B cell (primary cell): ENCODE measurements at regions not wholly inside any gene's neighbourhood (a gene's known extent, or its start where the extent isn't known, plus 50 kb on each side); places are given as distances from the start of the nearest gene placed in this dataset.

ENCODE experiments used
- ATAC-seq: fragments of 200-7000 bp; cut with Tn5 transposase; one replicate; pipeline ENCODE4 v1.10.0; 2021; ENCODE audit warnings: low read depth, mild to moderate bottlenecking, moderate number of reproducible peaks, moderate library complexity
- CTCF ChIA-PET: fragments of 350-600 bp; sonication (Branson Sonifier 250); formaldehyde crosslinking; loops from one replicate; lab custom pipeline; 2021; ENCODE audit warnings: antibody characterized with exemption, inconsistent platforms; lab: Charles Lee
- POLR2A ChIA-PET: fragments of 350-600 bp; sonication (Branson Sonifier 250); formaldehyde crosslinking; loops from one replicate; lab custom pipeline; 2021; ENCODE audit warnings: antibody characterized with exemption; lab: Charles Lee
- DNase-seq: peaks from one replicate; pipeline ENCODE4 v3.0.0; 2013
- H2AFZ ChIP-seq: 2 replicates; pipeline ENCODE4 v1.6.1; 2012; ENCODE audit warnings: mild to moderate bottlenecking, low read depth, low read length; ENCODE audit not compliant: insufficient read depth, poor library complexity, severe bottlenecking
- H3K27ac ChIP-seq, 2 donors: 1 replicate in 1 of 2; 2 replicates in 1 of 2; pipeline ENCODE4 v1.5.1; 2012 to 2013; ENCODE audit warnings: low read length in 2 of 2, mild to moderate bottlenecking in 2 of 2, moderate library complexity in 1 of 2
- H3K27me3 ChIP-seq, 4 experiments: fragments of 200-600 bp in 1 of 4; sonication (generic) in 1 of 4; replicated peaks in 1 of 4; 1 replicate in 2 of 4; 2 replicates in 2 of 4; pipeline versions ENCODE4 v1.6.1 to v1.7.0; 2013 to 2016; ENCODE audit warnings: low read length in 3 of 4, mild to moderate bottlenecking in 2 of 4, mixed read lengths in 1 of 4, moderate library complexity in 1 of 4; ENCODE audit not compliant: insufficient read depth in 4 of 4, control insufficient read depth in 3 of 4; ENCODE audit errors: control extremely low read depth in 1 of 4
- H3K36me3 ChIP-seq, 2 experiments: replicated peaks in 1 of 2; 1 replicate in 1 of 2; 2 replicates in 1 of 2; pipeline versions ENCODE4 v1.6.1 to v1.7.1; 2013; ENCODE audit warnings: low read length in 1 of 2; ENCODE audit not compliant: insufficient read depth in 2 of 2, control insufficient read depth in 1 of 2; ENCODE audit errors: control extremely low read depth in 1 of 2, extremely low read depth in 1 of 2
- H3K4me1 ChIP-seq, 2 donors: fragments of 200-600 bp in 1 of 2; sonication (generic) in 1 of 2; 1 replicate in 1 of 2; 2 replicates in 1 of 2; pipeline versions ENCODE4 v1.5.1 to v1.6.1; 2013 to 2017; ENCODE audit warnings: low read length in 2 of 2; ENCODE audit not compliant: control insufficient read depth in 2 of 2, insufficient read depth in 2 of 2
- H3K4me2 ChIP-seq: replicated peaks from 2 replicates; pipeline ENCODE3; 2012; ENCODE audit warnings: mild to moderate bottlenecking, low read depth, low read length; ENCODE audit not compliant: poor library complexity, severe bottlenecking
- H3K4me3 ChIP-seq, 5 experiments: fragments of 200-600 bp in 1 of 5; sonication (generic) in 1 of 5; 1 replicate in 3 of 5; 2 replicates in 2 of 5; pipeline versions ENCODE4 v1.5.1 to v1.7.0; 2011 to 2016; ENCODE audit warnings: low read length in 4 of 5, mild to moderate bottlenecking in 4 of 5, low read depth in 2 of 5, control low read depth in 1 of 5, moderate library complexity in 1 of 5; ENCODE audit not compliant: insufficient read depth in 1 of 5; ENCODE audit errors: control extremely low read depth in 1 of 5, extremely low read depth in 1 of 5
- H3K79me2 ChIP-seq: fragments of 200-600 bp; sonication (generic); one replicate; pipeline ENCODE4 v1.6.0; 2016; ENCODE audit warnings: low read length; ENCODE audit not compliant: control insufficient read depth, insufficient read depth
- H3K9ac ChIP-seq: fragments of 200-600 bp; sonication (generic); 2 replicates; pipeline ENCODE4 v1.6.1; 2017; ENCODE audit warnings: mild to moderate bottlenecking, low read length, moderate library complexity
- H3K9me3 ChIP-seq, 3 donors: one replicate each; pipeline versions ENCODE4 v1.6.1 to v1.7.1; 2013; ENCODE audit warnings: low read length in 2 of 3; ENCODE audit not compliant: control insufficient read depth in 2 of 3, insufficient read depth in 1 of 3; ENCODE audit errors: control extremely low read depth in 1 of 3
- H4K20me1 ChIP-seq: 2 replicates; pipeline ENCODE4 v1.6.0; 2012; ENCODE audit warnings: mild to moderate bottlenecking, low read length; ENCODE audit not compliant: insufficient read depth, control insufficient read depth, poor library complexity, severe bottlenecking
- H3K27ac Mint-ChIP-seq: one replicate; pipeline ENCODE4 v1.8.0; 2021; ENCODE audit warnings: mixed read lengths
- H3K27me3 Mint-ChIP-seq: one replicate; pipeline ENCODE4 v1.8.0; 2021; ENCODE audit warnings: mixed read lengths
- H3K4me1 Mint-ChIP-seq: one replicate; pipeline ENCODE4 v1.8.0; 2021; ENCODE audit warnings: mixed read lengths
- H3K4me3 Mint-ChIP-seq: one replicate; pipeline ENCODE4 v1.8.0; 2021; ENCODE audit warnings: mixed read lengths
- H3K9me3 Mint-ChIP-seq: one replicate; pipeline ENCODE4 v1.8.0; 2022; ENCODE audit warnings: mixed read lengths; ENCODE audit not compliant: insufficient read depth
- CTCF ChIP-seq: fragments of 200-600 bp; IDR thresholded peaks from one replicate; pipeline ENCODE4 v1.8.0; 2022; ENCODE audit warnings: antibody characterized with exemption, mild to moderate bottlenecking
- EZH2 ChIP-seq: IDR thresholded peaks from 2 replicates; pipeline ENCODE4 v1.6.1; 2012; ENCODE audit warnings: borderline replicate concordance, low read depth, mild to moderate bottlenecking, moderate library complexity, low read length; ENCODE audit not compliant: insufficient read depth, poor library complexity, severe bottlenecking
- WGBS: methylation state at CpG from one replicate; pipeline ENCODE4 v1.1.5; 2013; ENCODE audit warnings: missing lambda C conversion rate; ENCODE audit not compliant: insufficient coverage; 5-methylcytosine and 5-hydroxymethylcytosine counted together
- intact Hi-C: fragments of 100-400 bp; cut with micrococcal nuclease; formaldehyde crosslinking; loops from one replicate; pipeline ENCODE4 v1.10.0; 2022

GRCh38 chrX:140433582-140433981 lies 71.3 kb downstream of the SOX3 start:
- H3K4me1 ChIP-seq: no peaks in the 10 kb centered on the region
- no peak overlapping the region for H3K27ac ChIP-seq
- ATAC-seq (no peak), DNase-seq (no peak)
- peaks cover 3% of the 10 kb centered on the region for H3K27me3 Mint-ChIP-seq
- no peak overlapping the region for H3K9ac ChIP-seq
- H3K4me3 ChIP-seq: no peak overlapping the region
- H4K20me1 ChIP-seq: no peaks in the 10 kb centered on the region
- no peaks in the 10 kb centered on the region for H3K27me3 ChIP-seq
- ChIA-PET POLR2A (no interaction called here), CTCF (no interaction called here)
- intact Hi-C loops: no loop called here
- no peak overlapping the region for H2AFZ ChIP-seq
- WGBS: 100% methylated on average over 3 of the region's 4 CpGs
- TF ChIP-seq EZH2 (no peak), CTCF (no peak)
- no peaks in the 10 kb centered on the region for H3K9me3 Mint-ChIP-seq
- no peaks in the 10 kb centered on the region for H3K79me2 ChIP-seq
- no peak overlapping the region for H3K4me3 Mint-ChIP-seq
- H3K4me2 ChIP-seq: no peak overlapping the region
- H3K9me3 ChIP-seq: no peaks in the 10 kb centered on the region
- no peaks in the 10 kb centered on the region for H3K36me3 ChIP-seq
- H3K4me1 Mint-ChIP-seq: no peaks in the 10 kb centered on the region
- H3K27ac Mint-ChIP-seq: no peak overlapping the region

- Histone ChIP-seq H3K4me3 (no peak overlapping the region), H3K27ac (no peak overlapping the region), H3K79me2 (no peaks in the 10 kb centered on the region), H4K20me1 (no peaks in the 10 kb centered on the region), H3K4me1 (no peaks in the 10 kb centered on the region), H3K9ac (no peak overlapping the region), H3K36me3 (no peaks in the 10 kb centered on the region), H2AFZ (no peak overlapping the region), H3K27me3 (no peaks in the 10 kb centered on the region), H3K4me2 (no peak overlapping the region), H3K9me3 (no peaks in the 10 kb centered on the region)
- Mint-ChIP-seq H3K4me1 (no peaks in the 10 kb centered on the region), H3K27me3 (peaks cover 3% of the 10 kb centered on the region), H3K4me3 (no peak overlapping the region), H3K27ac (no peak overlapping the region), H3K9me3 (no peaks in the 10 kb centered on the region)
- POLR2A ChIA-PET: no interaction called here
- 100% methylated on average over 3 of the region's 4 CpGs for WGBS
- CTCF ChIA-PET: no interaction called here
- no peak for DNase-seq
- intact Hi-C loops: no loop called here
- no peak for ATAC-seq
- TF ChIP-seq CTCF (no peak), EZH2 (no peak)
Measured at GRCh38 chrX:140432346-140433175, 72.3 kb downstream of the SOX3 start.
